ENCODE measurements at regions not wholly inside any gene's neighbourhood (a gene's known extent, or its start where the extent isn't known, plus 50 kb on each side); places are given as distances from the start of the nearest gene placed in this dataset.

DNA sequence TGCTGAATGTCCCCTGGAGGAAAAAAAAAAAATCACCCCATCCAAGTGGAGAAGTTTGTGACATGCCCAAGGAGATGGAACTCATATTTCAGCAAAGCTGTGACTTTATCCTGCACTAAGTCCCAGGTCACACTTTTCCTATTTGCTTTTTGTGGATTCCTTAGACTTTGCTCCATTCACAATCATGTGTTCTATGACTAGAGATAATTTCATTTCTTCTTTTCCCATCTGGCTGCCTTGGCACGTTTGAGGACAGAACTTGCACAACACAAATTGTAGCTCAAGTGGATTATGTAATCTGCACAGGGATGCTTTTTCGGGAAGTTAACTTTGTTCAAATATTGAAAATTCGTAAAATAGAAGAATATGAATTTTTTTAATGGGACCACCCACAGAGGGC, 100.7 kb upstream of the PTPN1 start:
- TF ChIP-seq, protein P1, sequence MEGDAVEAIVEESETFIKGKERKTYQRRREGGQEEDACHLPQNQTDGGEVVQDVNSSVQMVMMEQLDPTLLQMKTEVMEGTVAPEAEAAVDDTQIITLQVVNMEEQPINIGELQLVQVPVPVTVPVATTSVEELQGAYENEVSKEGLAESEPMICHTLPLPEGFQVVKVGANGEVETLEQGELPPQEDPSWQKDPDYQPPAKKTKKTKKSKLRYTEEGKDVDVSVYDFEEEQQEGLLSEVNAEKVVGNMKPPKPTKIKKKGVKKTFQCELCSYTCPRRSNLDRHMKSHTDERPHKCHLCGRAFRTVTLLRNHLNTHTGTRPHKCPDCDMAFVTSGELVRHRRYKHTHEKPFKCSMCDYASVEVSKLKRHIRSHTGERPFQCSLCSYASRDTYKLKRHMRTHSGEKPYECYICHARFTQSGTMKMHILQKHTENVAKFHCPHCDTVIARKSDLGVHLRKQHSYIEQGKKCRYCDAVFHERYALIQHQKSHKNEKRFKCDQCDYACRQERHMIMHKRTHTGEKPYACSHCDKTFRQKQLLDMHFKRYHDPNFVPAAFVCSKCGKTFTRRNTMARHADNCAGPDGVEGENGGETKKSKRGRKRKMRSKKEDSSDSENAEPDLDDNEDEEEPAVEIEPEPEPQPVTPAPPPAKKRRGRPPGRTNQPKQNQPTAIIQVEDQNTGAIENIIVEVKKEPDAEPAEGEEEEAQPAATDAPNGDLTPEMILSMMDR (conservative IDR thresholded peaks at IDR 0.05) = no peak
- no peak for TF ChIP-seq ZFX (IDR thresholded peaks at IDR 0.05)
- no peak overlapping the region for H3K27ac ChIP-seq

DNA sequence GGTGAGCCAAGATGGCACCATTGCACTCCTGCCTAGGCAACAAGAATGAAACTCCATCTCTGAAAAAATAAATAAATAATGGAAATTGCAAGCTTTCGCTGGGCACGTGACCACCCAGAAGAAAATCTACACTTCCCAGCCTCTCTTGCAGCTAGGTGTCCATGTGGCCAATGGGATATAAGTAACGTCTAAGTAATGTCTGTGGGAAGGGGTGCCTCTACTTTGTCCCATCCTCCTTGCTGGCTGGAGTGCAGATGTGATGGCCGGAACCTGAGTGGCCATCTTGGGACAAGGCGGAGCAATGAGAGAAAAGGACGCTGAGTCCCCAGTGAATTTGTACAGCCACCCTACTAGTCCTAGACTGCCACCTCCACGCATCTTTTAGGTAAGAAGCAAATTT, 99.8 kb upstream of the PTPN1 start:
- TF ChIP-seq, protein P1 (conservative IDR thresholded peaks at IDR 0.05) = no peak
- TF ChIP-seq ZFX (IDR thresholded peaks at IDR 0.05) = no peak
- no peak overlapping the region for H3K27ac ChIP-seq

DNA sequence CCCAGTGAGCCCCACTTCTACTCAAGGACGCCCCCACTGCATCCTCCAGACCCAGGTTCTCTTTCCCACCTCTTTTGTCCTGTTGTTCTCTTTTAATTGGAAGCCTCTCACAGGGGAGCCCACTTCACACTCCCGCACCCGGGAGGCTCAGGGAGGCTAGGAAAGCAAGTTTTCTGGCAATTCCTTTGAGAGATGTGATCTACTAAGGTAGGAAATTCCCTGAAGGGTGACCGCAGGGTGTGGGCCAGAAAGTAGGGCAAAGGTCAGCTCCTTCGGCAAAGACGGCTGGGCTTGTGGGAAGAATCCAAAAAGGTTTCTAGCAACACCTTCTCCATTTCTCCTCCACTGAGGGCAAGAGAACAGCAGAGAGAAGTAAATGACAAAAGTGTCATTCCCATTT, 98.1 kb upstream of the PTPN1 start:
- no peak for TF ChIP-seq ZFX (IDR thresholded peaks at IDR 0.05)
- TF ChIP-seq, protein P1 (conservative IDR thresholded peaks at IDR 0.05) = no peak
- no peak overlapping the region for H3K27ac ChIP-seq

DNA sequence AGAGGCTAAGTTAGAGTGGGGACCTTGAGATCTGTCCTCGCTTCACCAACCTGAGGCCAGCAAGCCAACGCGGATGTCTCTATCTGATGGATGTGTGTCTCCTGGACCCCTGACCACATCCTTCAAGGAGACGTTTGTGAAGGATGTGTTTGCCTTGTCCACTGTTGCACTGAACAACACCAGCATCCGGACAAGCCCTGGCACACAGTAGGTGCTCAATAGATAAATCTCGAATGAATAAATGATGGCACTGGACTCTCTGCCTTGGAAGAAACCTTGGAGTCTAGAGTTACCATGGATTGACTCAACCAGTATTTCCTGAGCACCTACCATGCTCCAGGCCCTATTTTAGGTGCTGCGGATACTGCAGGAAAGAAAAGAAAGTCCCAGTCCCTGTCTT, 97.7 kb upstream of the PTPN1 start:
- no peak for TF ChIP-seq ZFX (IDR thresholded peaks at IDR 0.05)
- TF ChIP-seq, protein P1 (conservative IDR thresholded peaks at IDR 0.05) = no peak
- no peak overlapping the region for H3K27ac ChIP-seq

DNA sequence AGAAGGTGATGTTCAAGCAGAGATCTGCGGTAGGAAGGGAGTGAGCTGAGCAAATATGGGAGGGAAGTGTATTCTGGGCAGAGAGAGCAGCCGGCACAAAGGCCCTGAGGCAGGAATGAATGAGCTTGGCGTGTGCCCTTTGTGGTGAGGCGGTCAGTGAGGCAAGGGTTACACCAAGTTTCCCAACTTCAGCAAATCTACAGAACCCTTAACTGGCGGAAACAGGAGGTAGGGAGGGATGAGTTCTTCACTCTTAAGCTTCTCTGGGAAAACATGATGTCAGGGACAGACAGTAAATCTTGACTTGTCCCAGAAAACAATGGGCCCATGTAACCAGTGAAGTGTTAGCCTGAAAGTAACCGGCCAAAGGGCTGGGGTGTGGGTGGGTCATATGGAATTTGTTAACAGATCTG, 97.1 kb upstream of the PTPN1 start:
- TF ChIP-seq, protein P1 (conservative IDR thresholded peaks at IDR 0.05) = no peak
- TF ChIP-seq ZFX (IDR thresholded peaks at IDR 0.05) = no peak
- H3K27ac ChIP-seq = no peak overlapping the region

DNA sequence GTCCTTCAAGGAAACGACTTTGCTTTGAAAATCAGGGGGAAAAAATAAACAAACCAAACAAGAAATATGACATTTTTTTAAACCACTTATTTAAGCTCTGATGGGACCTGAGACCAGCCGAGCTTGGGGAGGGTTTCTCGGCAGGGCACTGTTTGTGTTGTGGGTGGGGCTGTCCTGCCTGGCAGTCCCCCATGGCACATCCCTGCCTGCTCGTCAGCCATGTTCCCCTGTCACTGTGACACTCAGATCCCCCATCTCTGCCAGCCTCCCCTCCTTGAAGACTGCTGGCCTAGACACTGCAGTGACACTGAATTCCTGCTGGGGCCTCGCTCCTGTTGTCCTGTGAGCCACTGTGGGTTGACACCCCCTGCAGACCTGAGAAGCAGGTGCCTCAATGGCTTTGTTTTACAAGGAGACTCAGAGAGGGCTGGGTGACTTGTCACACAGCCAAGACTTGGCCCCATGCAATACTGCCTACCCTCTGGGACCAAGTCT, 95.1 kb upstream of the PTPN1 start:
- peak overlapping the region; percentile 93 for H3K27ac ChIP-seq
- TF ChIP-seq, protein P1 (conservative IDR thresholded peaks at IDR 0.05) = no peak
- TF ChIP-seq ZFX (IDR thresholded peaks at IDR 0.05) = no peak

DNA sequence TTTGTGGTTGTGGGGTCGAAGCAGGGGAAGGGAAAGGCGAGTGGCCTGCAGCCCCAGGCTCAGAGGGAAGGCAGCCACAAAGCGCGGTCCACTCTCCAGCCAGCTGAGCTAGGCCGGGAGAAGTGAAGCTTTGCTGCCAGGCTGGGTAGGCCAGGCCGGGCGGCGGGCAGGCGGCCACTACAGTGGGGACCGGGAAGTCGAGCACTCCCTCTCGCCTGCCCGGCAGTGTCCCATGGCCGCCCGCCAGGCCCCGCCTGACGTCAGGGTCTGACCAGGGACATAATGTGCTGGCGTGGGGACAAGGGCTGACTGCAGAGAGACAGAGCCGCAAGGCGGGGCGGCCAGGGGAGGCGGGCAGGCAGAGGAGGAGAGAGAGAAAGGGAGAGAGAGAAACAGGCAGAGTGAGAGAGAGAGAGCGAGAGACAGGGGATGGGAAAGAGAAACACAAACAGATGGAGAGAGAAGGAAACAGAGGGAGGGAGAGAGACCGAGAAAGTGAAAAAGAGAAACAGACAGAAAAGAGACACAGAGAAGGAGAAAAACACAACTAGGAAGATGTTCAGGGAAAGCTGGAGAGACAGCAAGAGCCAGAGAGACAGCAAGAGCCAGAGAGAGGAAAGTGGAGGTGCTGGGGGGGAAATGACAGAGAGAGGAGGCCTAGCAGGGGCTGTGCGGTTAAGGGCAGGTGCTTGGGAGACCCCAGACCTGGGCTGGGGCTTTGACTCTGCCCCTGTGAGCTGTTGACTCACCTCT, 94.5 kb upstream of the PTPN1 start:
- peak; percentile 70; the same call in 1 of the 2 replicates for TF ChIP-seq ZFX (IDR thresholded peaks at IDR 0.05)
- TF ChIP-seq, protein P1 (conservative IDR thresholded peaks at IDR 0.05) = no peak
- peak overlapping the region; percentile 93 for H3K27ac ChIP-seq
